A673 (cell line): ENCODE measurements at regions not wholly inside any gene's neighbourhood (a gene's known extent, or its start where the extent isn't known, plus 50 kb on each side); places are given as distances from the start of the nearest gene placed in this dataset.

Experiments used
- BruUV-seq: library from RNA; stranded (reverse); fragments of 400-500 nt; replicated peaks from 2 replicates; lab custom pipeline; 2021; lab: Mats Ljungman, UMichigan
- CTCF ChIA-PET: fragments of 300-600 bp; sonication (Branson Sonifier 250); formaldehyde crosslinking; loops from one replicate; lab custom pipeline; 2022; ENCODE audit warnings: antibody characterized with exemption; lab: Charles Lee
- POLR2A ChIA-PET: fragments of 300-600 bp; sonication (Branson Sonifier 250); formaldehyde crosslinking; loops from one replicate; lab custom pipeline; 2022; ENCODE audit warnings: antibody characterized with exemption; ENCODE audit not compliant: low non-redundant PET; lab: Charles Lee
- DNase-seq: peaks from one replicate; pipeline ENCODE4 v3.0.0-alpha.2; 2015; ENCODE audit warnings: low spot score
- H3K27ac ChIP-seq: fragments of 200-600 bp; sonication (generic); 2 replicates; pipeline ENCODE4 v1.5.1; 2016; ENCODE audit warnings: mixed run types, low read depth, mild to moderate bottlenecking, mixed read lengths, antibody characterized with exemption, low read length; ENCODE audit not compliant: poor library complexity, severe bottlenecking
- H3K27me3 ChIP-seq: fragments of 200-600 bp; sonication (generic); replicated peaks from 2 replicates; pipeline ENCODE4 v1.6.1; 2017; ENCODE audit warnings: mixed run types, low read depth, mild to moderate bottlenecking, mixed read lengths, antibody characterized with exemption, low read length; ENCODE audit not compliant: insufficient read depth, poor library complexity
- H3K36me3 ChIP-seq: fragments of 200-600 bp; sonication (generic); 2 replicates; pipeline ENCODE4 v1.6.1; 2016; ENCODE audit warnings: mixed run types, mild to moderate bottlenecking, mixed read lengths, antibody characterized with exemption, low read length; ENCODE audit not compliant: insufficient read depth, poor library complexity, severe bottlenecking
- H3K4me1 ChIP-seq: fragments of 200-600 bp; sonication (generic); 2 replicates; pipeline ENCODE4 v1.6.1; 2017; ENCODE audit warnings: mixed run types, mild to moderate bottlenecking, mixed read lengths, antibody characterized with exemption, low read length; ENCODE audit not compliant: insufficient read depth, poor library complexity, severe bottlenecking
- H3K4me3 ChIP-seq: fragments of 200-600 bp; sonication (generic); 2 replicates; pipeline ENCODE4 v1.5.1; 2016; ENCODE audit warnings: low read depth, mixed run types, mild to moderate bottlenecking, mixed read lengths, low read length; ENCODE audit not compliant: poor library complexity, severe bottlenecking
- H3K9me3 ChIP-seq: fragments of 200-600 bp; sonication (generic); 2 replicates; pipeline ENCODE4 v1.6.1; 2016; ENCODE audit warnings: mixed run types, low read depth, mild to moderate bottlenecking, mixed read lengths, antibody characterized with exemption, low read length; ENCODE audit not compliant: poor library complexity, severe bottlenecking
- EZH2 ChIP-seq: fragments of 200-600 bp; sonication (generic); IDR thresholded peaks from 2 replicates; pipeline ENCODE4 v1.6.1; 2017; ENCODE audit warnings: borderline replicate concordance, low read depth, mild to moderate bottlenecking, mixed read lengths, antibody characterized with exemption, low read length; ENCODE audit not compliant: poor library complexity, severe bottlenecking
- intact Hi-C: fragments of 100-400 bp; cut with micrococcal nuclease; formaldehyde crosslinking; loops from one replicate; pipeline ENCODE4 v1.10.0; 2022; ENCODE audit not compliant: unreplicated experiment
- TF ChIP-seq, protein P1 (sequence below): fragments of 300-800, 200-600 bp; sonication (generic); conservative IDR thresholded peaks from 2 replicates; pipeline ENCODE4 v1.5.1; 2017; ENCODE audit warnings: low read depth, mild to moderate bottlenecking, antibody characterized with exemption, low read length, moderate library complexity, mixed read lengths

DNA sequence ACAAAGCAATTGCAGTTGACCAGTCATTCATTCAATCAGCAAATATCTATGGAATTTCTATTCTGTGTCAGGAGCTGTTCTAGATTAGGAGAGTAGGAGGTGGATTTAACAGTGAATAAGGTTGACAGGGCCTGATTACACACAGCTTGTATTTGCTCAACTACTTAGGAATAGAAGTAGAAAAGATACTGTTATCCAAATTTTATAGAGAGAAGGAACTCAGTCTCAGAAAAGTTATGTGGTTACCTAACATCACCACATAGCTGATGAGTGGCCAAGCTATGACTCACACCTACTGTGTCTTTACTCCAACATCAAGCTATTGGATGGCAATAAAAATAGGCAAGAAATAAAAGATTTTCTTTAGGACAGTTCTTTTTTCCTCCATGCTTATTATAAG, 374.8 kb downstream of the RMST start:
- no TSS peak for BruUV-seq
- Histone ChIP-seq H3K36me3 (no peaks in the 10 kb centered on the region), H3K9me3 (no peaks in the 10 kb centered on the region), H3K4me3 (no peak overlapping the region), H3K27ac (no peak overlapping the region), H3K27me3 (no peaks in the 10 kb centered on the region), H3K4me1 (no peaks in the 10 kb centered on the region)
- POLR2A ChIA-PET, result no interaction called here
- intact Hi-C loops, result no loop called here
- DNase-seq, result no peak
- TF ChIP-seq EZH2, result no peak
- TF ChIP-seq, protein P1, sequence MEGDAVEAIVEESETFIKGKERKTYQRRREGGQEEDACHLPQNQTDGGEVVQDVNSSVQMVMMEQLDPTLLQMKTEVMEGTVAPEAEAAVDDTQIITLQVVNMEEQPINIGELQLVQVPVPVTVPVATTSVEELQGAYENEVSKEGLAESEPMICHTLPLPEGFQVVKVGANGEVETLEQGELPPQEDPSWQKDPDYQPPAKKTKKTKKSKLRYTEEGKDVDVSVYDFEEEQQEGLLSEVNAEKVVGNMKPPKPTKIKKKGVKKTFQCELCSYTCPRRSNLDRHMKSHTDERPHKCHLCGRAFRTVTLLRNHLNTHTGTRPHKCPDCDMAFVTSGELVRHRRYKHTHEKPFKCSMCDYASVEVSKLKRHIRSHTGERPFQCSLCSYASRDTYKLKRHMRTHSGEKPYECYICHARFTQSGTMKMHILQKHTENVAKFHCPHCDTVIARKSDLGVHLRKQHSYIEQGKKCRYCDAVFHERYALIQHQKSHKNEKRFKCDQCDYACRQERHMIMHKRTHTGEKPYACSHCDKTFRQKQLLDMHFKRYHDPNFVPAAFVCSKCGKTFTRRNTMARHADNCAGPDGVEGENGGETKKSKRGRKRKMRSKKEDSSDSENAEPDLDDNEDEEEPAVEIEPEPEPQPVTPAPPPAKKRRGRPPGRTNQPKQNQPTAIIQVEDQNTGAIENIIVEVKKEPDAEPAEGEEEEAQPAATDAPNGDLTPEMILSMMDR, result no peak
- CTCF ChIA-PET, result no interaction called here

DNA sequence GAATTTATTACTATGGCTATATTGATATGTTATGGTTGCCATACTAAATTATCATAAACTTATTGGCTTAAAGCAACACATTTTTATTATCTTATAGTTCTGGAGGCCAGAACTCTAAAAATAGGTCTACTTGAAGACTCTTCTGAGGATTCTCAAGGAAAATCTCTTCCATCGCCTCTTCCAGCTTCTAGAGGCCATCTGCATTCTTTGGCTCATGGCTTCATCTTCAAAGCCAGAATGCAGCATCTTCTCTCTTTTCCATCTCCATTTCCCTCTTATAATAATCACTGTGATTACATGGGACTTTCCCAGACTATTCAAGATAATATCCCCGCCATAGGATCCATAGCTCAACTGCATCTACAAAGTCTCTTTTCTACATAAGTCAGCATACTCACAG, 385.4 kb downstream of the RMST start:
- CTCF ChIA-PET, result no interaction called here
- no peak for DNase-seq
- TF ChIP-seq EZH2, result no peak
- TF ChIP-seq, protein P1, result no peak
- Histone ChIP-seq H3K4me3 (no peak overlapping the region), H3K9me3 (no peaks in the 10 kb centered on the region), H3K4me1 (no peaks in the 10 kb centered on the region), H3K27ac (no peak overlapping the region), H3K27me3 (peaks cover 18% of the 10 kb centered on the region), H3K36me3 (no peaks in the 10 kb centered on the region)
- POLR2A ChIA-PET, result no interaction called here
- BruUV-seq, result no TSS peak
- intact Hi-C loops, result no loop called here

DNA sequence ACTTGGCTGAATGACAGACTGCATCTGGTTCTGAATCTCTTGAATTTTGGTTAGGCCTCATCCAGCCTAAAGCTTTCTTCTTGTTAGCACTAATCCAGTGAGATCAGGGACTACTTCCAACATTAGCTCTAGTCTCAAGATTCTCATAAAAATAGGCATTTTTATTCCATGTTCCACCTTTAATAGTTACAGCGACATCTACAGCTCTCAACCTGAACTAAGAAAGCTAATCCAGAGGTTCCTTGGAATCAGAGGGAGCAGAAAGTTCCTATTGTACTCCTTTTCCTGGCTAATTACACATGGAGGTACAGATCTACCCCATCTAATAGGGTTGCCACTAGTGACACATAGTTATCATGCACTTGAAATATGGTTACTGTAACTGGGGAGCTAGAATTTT, 391.9 kb downstream of the RMST start:
- CTCF ChIA-PET, result no interaction called here
- DNase-seq, result no peak
- no TSS peak for BruUV-seq
- Histone ChIP-seq H3K27ac (no peak overlapping the region), H3K4me3 (no peak overlapping the region), H3K4me1 (no peaks in the 10 kb centered on the region), H3K27me3 (peaks cover 18% of the 10 kb centered on the region), H3K36me3 (no peaks in the 10 kb centered on the region), H3K9me3 (no peaks in the 10 kb centered on the region)
- POLR2A ChIA-PET, result no interaction called here
- intact Hi-C loops, result no loop called here
- TF ChIP-seq, protein P1, result no peak
